ENCODE measurements at regions not wholly inside any gene's neighbourhood (a gene's known extent, or its start where the extent isn't known, plus 50 kb on each side); places are given as distances from the start of the nearest gene placed in this dataset.

DNA sequence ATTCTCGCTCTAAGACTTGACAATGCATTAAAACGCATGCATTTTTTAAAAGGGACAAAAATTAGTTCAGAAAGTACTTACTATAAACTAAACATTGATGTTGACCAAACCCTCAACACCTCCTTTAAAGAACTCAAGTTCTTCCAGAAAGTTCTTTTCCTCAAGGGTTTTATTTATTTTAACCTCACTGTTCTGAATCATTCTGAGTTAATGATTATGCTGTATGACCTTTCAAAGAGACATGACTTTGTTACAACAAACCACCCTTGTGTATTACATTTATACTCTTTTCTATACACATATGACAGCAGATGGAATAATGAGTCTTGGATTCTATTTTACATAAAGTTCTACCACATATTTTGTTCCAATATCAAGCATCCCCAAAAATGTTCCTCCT is 139.8 kb upstream of the CCDC150 start (continued):
- no peak for TF ChIP-seq ZFX (IDR thresholded peaks at IDR 0.05)
- TF ChIP-seq POLR2A (IDR thresholded peaks at IDR 0.05; ENCODE audit: borderline replicate concordance, extremely low read depth, insufficient read depth, insufficient read length) = no peak
- TF ChIP-seq CEBPB (IDR thresholded peaks at IDR 0.05; ENCODE audit: low read depth) = no peak
- TF ChIP-seq SIN3A (IDR thresholded peaks at IDR 0.05; ENCODE audit: low read depth) = no peak

DNA sequence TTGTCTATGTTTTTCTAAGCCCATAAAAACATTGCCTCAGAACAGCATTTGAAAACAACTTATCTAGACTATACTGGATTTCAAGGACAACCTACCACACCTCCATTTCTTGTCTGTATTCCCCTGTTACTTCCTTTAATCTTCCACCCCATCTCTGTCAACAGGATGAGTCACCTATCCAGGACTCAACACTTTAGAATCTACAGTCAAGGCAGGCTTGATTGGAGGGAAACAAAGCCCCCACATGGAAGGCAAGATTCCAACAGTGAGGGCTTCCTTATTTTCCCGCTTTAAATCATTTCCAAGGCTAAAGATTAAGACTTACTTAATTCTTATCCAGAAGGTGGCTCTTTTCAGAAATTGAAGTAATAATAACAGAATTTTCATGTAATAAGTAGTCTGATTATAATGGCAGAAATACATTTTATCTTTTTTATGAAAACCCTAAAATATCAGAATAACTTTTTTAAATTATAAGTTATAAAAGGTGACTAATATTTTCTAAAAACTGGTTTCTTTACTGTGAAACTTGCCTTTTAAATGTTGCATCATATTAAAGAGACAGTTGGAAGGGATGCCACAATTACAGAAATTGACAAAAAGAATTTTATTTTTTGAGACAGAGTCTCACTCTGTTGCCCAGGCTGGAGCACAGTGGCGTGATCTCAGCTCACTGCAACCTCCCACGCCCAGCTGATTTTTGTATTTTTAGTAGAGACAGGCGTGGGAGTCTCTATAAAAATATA is 138.7 kb upstream of the CCDC150 start:
- no peak overlapping the region for H3K9ac ChIP-seq (ENCODE audit: low read length)
- ChIA-PET CTCF (no interaction called here), RAD21 (ENCODE audit: low non-redundant PET in 1 of 2, low total read pairs in 2 of 2, uncharacterized antibody in 2 of 2, unreplicated experiment in 2 of 2) (no interaction called here), POLR2A (no interaction called here)
- no peaks in the 10 kb centered on the region for H3K27me3 ChIP-seq (ENCODE audit: insufficient read depth, low read length)
- intact Hi-C loops (cut with micrococcal nuclease) = no loop called here
- H3K4me1 ChIP-seq (ENCODE audit: control insufficient read depth in 1 of 2, insufficient read depth in 2 of 2, low read length in 2 of 2) = peaks cover 0 to 4% of the 10 kb centered on the region in 2 experiments; a peak in 1 of 4 replicates
- no peak overlapping the region for H2AFZ ChIP-seq (ENCODE audit: low read depth, low read length, poor library complexity, severe bottlenecking)
- no peak overlapping the region for H3K27ac ChIP-seq (ENCODE audit: low read depth, low read length)
- ATAC-seq = no peak
- H3K36me3 ChIP-seq (ENCODE audit: control insufficient read depth in 1 of 2, insufficient read depth in 2 of 2, low read length in 2 of 2) = no peaks in the 10 kb centered on the region
- TF ChIP-seq ZFX (IDR thresholded peaks at IDR 0.05) = no peak
- TF ChIP-seq CEBPB (IDR thresholded peaks at IDR 0.05; ENCODE audit: low read depth) = no peak
- TF ChIP-seq, protein P1, sequence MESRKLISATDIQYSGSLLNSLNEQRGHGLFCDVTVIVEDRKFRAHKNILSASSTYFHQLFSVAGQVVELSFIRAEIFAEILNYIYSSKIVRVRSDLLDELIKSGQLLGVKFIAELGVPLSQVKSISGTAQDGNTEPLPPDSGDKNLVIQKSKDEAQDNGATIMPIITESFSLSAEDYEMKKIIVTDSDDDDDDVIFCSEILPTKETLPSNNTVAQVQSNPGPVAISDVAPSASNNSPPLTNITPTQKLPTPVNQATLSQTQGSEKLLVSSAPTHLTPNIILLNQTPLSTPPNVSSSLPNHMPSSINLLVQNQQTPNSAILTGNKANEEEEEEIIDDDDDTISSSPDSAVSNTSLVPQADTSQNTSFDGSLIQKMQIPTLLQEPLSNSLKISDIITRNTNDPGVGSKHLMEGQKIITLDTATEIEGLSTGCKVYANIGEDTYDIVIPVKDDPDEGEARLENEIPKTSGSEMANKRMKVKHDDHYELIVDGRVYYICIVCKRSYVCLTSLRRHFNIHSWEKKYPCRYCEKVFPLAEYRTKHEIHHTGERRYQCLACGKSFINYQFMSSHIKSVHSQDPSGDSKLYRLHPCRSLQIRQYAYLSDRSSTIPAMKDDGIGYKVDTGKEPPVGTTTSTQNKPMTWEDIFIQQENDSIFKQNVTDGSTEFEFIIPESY (IDR thresholded peaks at IDR 0.05; ENCODE audit: extremely low read depth, insufficient replicate concordance, low read length) = no peak
- TF ChIP-seq ZNF274 (IDR thresholded peaks at IDR 0.05; ENCODE audit: low read depth, low read length) = no peak
- no peak for TF ChIP-seq SRF (IDR thresholded peaks at IDR 0.05; ENCODE audit: low read depth)
- TF ChIP-seq FOSL1 (IDR thresholded peaks at IDR 0.05; ENCODE audit: low read depth) = peak; percentile 49; the same call in 1 of the 2 replicates
- TF ChIP-seq YY1 (IDR thresholded peaks at IDR 0.05; ENCODE audit: extremely low read depth, insufficient replicate concordance, low read depth, low read length) = no peak
- no peak for TF ChIP-seq RAD21 (IDR thresholded peaks at IDR 0.05; ENCODE audit: low read depth)
- no peak for TF ChIP-seq POLR2A (IDR thresholded peaks at IDR 0.05; ENCODE audit: borderline replicate concordance, extremely low read depth, insufficient read depth, insufficient read length)
- TF ChIP-seq SIN3A (IDR thresholded peaks at IDR 0.05; ENCODE audit: low read depth) = no peak
- TF ChIP-seq TCF7L2 (IDR thresholded peaks at IDR 0.05; ENCODE audit: borderline replicate concordance, extremely low read depth, insufficient read depth, insufficient read length) = peak; percentile 48
- no peak for TF ChIP-seq JUND (IDR thresholded peaks at IDR 0.05)
- no peak for TF ChIP-seq EZH2phosphoT487 (IDR thresholded peaks at IDR 0.05; ENCODE audit: borderline replicate concordance)
- H3K79me2 ChIP-seq (ENCODE audit: insufficient read depth, low read length) = no peaks in the 10 kb centered on the region
- H4K20me1 ChIP-seq (ENCODE audit: insufficient read depth) = no peaks in the 10 kb centered on the region
- DNase-seq (ENCODE audit: low read depth, low spot score) = no peak
- H3K4me3 ChIP-seq (replicated peaks in 1 of 2; ENCODE audit: low read depth in 1 of 2, low read length in 2 of 2) = no peak overlapping the region
- H3K9me2 ChIP-seq (ENCODE audit: insufficient read depth) = no peaks in the 10 kb centered on the region
- no peak overlapping the region for H3K4me2 ChIP-seq (ENCODE audit: low read length)
- no TSS peak for BruUV-seq (replicated peaks)
- 0 out of 4 replicates have a peak, but pooled peaks cover 0 to 6% of the 10 kb centered on the region in 2 experiments for H3K9me3 ChIP-seq (ENCODE audit: control insufficient read depth in 1 of 2, insufficient read depth in 1 of 2, low read depth in 1 of 2, low read length in 2 of 2)

All from HCT116 (cell line).